HG03565 (cell line): ENCODE measurements at regions not wholly inside any gene's neighbourhood (a gene's known extent, or its start where the extent isn't known, plus 50 kb on each side); places are given as distances from the start of the nearest gene placed in this dataset.

Experiments used
- ATAC-seq: cut with Tn5 transposase; IDR thresholded peaks from one replicate; pipeline ENCODE4 v1.9.1; 2021; ENCODE audit warnings: mild to moderate bottlenecking, moderate library complexity; ENCODE audit not compliant: unreplicated experiment

DNA sequence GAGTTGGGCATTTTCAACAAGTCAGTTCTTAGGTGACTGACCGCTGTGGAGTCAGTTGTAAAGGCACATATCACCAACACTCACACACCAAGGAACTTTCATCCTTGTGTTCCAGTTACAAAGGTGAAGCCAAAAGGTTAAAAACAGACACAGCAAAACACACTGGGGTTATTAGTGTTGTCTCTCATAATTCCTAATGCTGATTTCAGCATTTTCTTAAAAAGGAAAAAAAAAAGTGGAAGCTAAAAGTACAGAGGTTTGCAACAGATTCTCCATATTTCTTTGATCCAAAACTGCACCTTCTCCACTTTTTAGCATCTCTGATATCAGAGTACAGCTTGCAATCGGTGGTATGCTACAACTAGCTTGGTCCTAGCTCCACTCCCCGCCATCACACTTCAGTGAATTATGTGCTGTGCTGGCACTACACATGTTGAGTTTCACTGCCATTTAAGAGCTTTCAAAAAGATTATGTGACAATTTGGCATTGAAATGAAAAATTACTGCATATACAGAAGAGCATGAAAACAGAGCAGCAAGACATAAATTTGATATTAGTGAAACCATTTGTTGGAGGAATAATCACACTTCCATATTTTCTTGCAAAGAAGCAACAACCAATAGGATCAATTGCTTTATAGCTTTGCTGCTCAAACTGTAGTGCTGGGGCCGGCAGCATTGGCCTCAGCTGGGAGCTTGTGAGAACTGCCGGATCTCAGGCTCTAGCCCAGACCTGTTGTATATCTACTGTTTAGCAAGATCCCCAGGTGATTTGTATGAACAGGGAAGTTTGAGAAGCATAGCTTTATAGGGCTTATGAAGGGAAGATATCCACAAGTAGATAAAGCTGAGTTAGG lies 62.3 kb upstream of the DAPL1 start:
- no peak for ATAC-seq

DNA sequence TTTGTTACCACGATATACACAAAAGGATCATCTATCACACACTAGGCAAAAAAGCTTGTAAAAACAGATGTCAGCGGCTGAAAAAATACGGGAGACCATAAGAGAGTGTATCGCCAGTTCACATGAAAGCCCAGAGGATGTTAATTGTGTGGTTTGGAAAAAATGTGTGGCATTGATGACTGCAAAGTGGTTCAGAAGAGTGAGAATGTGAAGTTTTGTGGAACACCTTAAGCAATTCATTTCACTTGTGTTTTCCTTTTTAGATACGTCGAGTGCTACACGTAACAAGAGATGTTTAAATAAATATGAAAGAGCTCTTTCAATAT lies 61.7 kb upstream of the DAPL1 start:
- ATAC-seq, result no peak

DNA sequence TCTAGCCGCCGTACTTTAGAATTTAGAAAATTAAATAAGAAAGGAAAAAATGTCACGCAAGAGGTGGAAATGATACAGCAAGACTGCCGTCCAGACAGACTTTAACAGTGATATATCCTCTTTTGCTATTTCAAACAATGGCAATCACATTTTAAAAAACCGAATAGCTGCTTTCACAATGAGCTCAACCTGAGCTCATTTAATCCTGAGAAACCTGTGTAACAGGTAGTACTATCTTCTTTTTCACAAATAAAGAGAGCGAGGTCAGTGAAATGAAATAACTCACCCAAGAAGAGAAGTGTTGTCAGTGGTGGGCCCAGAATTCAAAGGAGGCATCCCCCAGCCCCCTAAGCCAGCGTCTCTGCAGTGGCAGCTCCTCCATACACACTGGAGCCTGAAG lies 60.7 kb upstream of the DAPL1 start:
- no peak for ATAC-seq

DNA sequence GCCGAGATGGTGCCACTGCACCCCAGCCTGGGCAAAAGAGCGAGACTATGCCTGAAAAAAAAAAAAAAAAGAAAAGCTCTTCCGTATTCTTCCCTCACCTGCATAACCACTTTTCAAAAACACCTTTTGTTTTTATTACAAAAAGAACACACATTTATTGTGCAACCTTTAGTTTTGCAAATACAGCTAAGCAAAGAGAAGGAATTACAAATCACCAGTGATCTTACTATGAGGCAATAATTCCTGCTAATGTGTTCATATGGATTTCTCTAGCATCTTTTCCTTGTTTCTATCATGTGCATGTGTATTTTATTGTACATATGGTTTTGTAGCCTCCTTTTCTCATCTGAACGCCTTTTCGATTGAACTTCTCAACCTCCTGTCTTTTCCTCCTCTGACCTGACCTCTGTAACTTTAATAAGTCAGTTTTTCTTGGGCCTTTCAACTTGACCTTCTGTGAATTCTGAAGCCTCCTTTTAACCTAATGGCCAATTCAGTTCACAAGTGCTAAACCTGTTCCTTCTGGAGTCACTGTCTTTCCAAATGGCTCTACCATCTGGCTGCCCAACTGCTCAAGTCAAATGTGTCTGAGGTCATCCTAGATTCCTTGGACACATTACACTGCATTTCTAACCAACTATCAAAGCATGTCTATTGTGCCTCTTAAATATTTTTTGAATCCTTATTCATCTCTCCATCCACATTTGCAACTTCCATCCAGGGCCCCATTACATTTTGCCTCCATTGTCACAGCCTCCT lies 59.1 kb upstream of the DAPL1 start:
- ATAC-seq, result no peak

DNA sequence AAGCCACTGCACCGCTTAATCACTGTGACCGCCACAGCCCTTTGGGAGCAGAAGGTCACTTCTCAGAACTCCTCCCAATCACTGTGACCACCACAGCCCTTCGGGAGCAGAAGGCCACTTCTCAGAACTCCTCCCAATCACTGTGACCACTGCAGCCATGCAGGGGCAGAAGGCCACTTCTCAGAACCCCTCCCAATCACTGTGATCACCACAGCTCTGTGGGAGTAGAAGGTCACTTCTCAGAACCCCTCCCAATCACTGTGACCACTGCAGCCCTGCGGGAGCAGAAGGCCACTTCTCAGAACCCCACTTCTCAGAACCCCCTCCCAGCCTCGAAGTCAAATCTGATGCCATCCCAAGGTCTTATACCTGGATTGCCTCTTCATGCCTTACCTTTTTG lies 56.8 kb upstream of the DAPL1 start:
- no peak for ATAC-seq

DNA sequence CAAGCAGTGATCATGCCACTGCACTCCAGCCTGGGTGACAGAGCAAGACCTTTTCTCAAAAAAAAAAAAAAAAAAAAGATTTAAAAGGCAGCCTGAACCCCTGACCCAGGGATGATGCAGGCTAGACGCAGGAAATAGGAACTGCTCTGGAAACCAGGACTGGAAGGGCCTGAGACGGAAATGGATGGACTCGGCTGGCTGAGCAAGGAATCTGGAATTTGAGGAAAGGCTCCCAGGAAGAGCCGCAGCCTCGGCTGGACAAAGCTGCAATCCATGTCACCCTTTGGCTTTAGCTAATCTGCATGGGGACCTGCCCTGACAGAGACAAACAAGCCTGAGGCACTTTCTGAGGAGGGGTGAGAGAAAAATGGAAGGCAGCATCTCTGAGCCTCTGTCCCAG lies 55.0 kb upstream of the DAPL1 start:
- no peak for ATAC-seq

DNA sequence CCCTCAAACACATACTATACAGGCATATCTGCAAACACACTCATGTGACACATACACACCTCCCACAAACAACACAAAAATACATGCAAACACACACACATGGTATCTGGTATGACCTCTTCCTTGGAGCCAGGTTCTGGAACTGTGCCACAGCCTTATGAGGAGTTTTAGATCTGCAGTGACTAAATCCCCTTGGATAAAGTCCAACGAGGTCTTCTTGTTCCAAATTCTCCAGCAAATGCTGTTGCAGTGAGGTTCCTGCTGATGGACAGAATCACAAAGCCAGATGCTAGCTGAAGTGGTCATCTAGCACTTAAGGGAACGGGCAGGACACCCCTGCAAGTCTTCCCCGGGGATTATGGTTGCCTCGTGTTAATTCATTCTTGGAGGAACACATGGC lies 54.5 kb upstream of the DAPL1 start:
- no peak for ATAC-seq

DNA sequence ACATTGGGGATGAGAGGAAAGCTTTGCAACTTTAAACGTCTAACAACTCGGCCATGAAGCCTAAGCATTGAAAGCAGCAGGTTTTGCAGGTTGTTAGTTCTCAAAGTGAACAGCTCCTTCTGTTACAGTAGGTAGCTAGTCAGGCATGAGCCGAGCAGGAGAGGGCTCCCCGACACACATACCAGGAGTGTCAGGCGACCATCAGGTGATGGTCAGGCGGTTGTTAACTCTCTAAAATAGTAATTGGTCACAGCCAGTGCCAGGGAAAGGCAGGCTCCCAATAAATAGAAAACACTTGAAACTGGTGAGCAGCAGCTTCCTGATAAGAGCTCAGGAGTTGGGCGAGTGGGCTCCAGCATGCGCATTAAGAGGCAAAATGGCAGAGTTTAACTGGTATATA lies 53.5 kb upstream of the DAPL1 start:
- no peak for ATAC-seq

DNA sequence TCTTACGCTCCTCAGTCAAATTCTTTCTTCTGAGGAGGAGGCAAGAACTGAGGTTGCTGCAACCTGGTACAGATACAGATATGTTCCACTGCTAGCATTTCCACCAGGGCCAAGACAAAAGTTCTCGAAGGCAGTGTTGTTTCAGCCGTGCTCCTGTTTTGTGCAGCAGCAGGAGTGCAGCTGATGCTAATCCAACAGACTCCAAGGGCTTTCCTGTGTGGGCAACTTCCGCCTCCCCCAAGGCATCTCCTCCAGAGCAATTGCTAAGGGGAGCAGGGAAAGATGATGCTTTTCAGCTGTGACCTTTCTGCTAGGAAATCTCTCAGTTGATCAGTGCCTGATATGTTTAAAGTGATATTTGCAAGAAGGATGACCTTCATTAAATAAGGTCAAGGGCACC lies 52.6 kb upstream of the DAPL1 start:
- ATAC-seq, result no peak

DNA sequence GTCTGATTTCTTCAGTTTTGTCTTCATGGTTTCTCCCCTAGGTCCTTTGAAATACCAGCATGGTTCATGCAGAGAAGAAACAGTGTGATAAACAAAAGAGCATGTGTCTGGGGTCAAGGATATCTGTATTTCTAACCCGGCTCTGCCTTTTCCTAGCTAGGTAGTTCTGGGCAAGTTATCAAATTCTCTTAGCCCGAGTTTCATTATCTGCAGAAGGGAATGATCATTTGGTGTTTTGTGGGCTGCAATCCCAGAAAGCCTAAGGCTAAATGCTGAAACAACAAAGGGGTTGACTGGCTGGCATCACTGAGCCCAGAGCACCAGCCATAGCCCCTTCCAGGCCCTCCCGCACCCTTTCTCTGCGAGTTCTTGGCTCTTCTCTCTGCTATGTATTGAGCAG lies 51.7 kb upstream of the DAPL1 start:
- ATAC-seq, result no peak

DNA sequence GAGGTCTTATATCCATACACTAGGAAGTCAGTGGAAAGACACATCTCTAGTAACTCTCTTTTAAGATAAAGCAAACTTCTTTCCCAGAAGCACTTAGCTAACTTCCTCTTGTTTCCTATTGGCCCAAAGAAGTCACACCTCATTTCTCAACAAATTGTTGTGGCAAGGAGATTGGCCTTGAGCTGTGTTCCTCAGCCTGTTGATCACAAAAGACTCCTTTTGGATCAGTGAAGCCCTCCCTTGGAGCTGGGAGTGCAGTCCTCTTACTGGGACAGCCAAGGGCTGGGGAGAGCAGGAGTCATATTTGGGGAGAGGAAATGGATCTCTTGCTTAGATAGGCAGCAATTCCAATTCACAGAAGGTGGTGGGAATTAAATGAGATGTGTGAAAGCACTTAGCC lies 51.2 kb upstream of the DAPL1 start:
- no peak for ATAC-seq

DNA sequence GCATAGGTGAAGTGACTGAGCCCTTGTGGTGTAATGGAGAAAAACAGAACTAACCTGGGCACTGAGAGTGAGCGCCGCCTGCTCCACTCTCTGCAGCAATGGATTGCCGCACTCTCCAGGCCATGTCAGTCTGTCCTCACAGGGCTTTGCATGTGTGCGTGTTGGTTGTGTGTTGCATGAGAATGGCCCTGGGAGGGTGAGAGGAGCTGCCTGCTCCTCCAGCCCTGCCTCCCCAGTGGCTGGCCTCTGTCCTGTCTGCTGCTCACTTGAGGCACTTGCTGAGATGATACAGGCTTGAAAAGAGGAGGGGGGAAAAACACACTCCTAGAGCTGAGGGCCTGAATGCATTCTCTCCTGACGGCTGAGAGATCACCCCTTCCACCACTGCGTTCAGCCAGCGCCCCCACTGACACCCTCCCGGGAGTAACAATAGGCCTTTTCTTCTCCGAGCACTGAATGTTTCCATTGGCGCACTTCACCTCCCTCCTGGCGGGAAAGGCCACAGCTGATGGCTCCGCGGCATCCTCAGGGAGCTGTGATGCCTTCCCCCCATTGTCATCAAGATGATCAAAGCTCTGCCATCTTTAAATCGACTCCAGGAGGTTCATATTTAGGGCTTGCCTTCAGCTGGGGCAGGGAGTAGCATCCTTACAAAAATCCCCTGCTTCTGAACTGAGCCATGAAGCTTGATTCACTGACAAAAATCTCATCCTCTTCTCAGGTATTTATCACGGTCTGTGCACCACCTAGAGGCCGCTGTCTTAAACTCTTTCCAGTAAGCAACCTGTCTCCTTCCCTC lies 49.9 kb upstream of the DAPL1 start:
- peak; percentile 78 for ATAC-seq
